VCaP (cell line): ENCODE measurements at regions not wholly inside any gene's neighbourhood (a gene's known extent, or its start where the extent isn't known, plus 50 kb on each side); places are given as distances from the start of the nearest gene placed in this dataset.

ENCODE experiments used
- H3K27ac ChIP-seq: fragments of 450-650 bp; 2 replicates; pipeline ENCODE4 v1.5.1; 2017
- TF ChIP-seq, protein P1 (sequence below): fragments of 450-650 bp; conservative IDR thresholded peaks from 2 replicates; pipeline ENCODE4 v1.5.1; 2017; ENCODE audit warnings: mild to moderate bottlenecking, moderate library complexity

DNA sequence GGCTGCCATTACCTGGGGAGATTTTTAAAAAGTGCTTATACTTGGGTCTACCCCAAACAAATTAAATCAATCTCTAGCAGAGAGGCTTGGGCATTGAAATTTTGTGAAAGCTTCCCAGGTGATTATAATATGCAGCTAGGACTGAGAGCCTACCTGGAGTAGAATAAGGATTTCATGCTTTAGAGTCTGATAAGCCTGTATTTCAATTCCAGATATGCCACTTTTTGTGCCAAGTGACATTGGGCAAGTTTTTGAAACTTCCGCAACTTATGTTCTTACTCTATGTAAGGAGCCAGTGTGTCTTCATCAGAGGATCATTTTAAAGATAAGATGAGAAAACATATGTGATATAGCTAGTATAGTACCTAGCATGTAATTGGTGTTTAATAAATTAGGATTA, 159.8 kb upstream of the LRIG3 start:
- TF ChIP-seq, protein P1, sequence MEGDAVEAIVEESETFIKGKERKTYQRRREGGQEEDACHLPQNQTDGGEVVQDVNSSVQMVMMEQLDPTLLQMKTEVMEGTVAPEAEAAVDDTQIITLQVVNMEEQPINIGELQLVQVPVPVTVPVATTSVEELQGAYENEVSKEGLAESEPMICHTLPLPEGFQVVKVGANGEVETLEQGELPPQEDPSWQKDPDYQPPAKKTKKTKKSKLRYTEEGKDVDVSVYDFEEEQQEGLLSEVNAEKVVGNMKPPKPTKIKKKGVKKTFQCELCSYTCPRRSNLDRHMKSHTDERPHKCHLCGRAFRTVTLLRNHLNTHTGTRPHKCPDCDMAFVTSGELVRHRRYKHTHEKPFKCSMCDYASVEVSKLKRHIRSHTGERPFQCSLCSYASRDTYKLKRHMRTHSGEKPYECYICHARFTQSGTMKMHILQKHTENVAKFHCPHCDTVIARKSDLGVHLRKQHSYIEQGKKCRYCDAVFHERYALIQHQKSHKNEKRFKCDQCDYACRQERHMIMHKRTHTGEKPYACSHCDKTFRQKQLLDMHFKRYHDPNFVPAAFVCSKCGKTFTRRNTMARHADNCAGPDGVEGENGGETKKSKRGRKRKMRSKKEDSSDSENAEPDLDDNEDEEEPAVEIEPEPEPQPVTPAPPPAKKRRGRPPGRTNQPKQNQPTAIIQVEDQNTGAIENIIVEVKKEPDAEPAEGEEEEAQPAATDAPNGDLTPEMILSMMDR: no peak
- peak overlapping the region; percentile 89 for H3K27ac ChIP-seq

DNA sequence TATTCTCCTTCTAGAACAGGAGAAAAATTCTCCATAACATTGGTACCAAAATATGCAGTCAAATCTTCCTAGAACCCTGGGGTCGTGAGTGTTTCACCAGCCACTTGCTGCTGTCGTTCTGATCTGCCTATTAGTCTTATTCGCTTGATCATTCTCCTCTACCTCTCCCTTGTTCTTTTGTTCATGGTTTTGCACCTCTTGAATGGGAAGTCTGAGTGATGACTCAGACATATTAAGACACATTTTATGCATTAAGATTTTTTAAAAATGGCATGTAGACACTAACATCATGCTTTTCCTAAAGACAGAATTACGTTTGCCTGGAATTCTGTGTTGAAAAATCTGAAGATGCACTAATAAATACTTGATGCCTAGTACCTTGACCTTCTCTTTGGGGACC, 159.2 kb upstream of the LRIG3 start:
- peak overlapping the region; percentile 89 for H3K27ac ChIP-seq

DNA sequence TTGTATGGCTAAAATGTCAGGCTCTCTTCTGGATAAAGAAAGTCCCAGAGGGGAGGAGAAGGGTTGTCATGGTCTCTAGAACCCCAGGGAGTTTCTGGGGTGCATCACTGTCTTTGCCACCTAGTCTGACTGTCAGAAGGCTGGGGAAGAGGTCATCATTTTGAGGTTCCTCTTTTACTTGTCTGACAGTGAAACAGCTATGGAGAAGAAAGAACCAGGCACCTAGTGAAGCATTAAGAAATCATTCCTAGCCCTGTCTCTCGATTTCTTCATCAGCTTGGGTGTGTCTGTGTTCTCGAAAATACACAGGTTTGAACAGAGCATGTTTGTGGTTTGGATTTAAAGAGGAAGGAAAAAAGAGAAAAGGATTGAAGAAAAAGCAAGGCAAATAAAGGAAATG, 158.7 kb upstream of the LRIG3 start:
- peak overlapping the region; percentile 89 for H3K27ac ChIP-seq
- TF ChIP-seq, protein P1: no peak

More for the DNA sequence above, 159.2 kb upstream of the LRIG3 start:
- TF ChIP-seq, protein P1: no peak

DNA sequence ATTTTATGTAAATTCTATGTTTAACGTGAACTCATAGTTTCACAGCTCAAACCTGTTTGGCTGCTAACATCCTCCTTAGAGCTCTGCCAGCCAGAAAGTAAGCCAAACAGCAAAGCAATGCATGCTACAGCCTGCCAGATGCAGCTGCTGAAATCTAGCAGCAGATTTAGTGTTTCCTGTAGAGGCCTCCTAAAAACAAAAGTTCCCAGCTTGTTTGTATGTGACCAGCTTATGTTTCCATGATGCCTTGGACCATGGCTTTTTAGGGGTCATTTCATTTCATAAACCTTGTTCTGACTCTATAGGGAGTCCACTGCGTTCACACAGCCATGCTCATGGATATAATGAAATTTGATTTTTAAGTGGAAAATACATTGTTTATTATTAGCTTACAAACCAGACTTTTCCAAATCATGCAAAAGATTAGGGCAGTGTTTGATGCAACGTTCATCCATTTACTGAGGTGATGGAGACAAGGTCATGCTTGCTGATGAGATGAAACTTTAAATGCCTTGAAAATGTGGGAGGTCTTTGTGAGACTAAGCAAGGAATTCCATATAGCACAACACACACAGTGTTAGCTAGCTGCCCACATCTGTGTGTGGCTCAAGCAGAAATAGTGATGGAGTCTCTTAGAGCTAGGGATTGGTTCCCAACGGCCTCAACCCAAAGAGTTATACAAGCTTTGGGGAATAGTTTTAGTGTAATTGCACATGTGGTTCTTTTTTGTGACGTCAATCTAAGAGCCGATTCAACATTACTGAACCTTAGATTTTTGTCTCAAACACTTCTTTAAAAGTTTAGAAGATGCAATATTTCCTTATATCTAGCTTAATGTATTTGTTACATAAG, 157.5 kb upstream of the LRIG3 start:
- TF ChIP-seq, protein P1: no peak
- H3K27ac ChIP-seq: peak overlapping the region; percentile 89

DNA sequence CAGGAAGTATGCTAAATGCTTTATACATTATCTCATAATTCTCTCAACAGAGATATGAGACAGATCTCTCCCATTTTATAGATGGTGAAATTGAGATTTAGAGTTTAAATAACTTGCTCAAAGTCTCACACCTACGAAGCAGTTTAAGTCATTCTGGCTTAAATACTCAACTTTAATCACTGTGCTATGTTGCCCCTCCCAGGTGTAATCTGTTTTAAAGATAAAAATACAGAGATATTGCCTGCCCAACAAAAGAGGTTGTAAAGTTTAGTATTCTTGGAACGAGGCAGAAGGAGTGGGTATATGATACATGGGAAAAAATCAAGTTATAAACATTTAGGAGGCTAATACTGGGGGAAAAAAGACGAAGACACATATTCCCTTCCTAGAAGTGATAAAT, 156.8 kb upstream of the LRIG3 start:
- peak overlapping the region; percentile 89 for H3K27ac ChIP-seq
- TF ChIP-seq, protein P1: no peak

DNA sequence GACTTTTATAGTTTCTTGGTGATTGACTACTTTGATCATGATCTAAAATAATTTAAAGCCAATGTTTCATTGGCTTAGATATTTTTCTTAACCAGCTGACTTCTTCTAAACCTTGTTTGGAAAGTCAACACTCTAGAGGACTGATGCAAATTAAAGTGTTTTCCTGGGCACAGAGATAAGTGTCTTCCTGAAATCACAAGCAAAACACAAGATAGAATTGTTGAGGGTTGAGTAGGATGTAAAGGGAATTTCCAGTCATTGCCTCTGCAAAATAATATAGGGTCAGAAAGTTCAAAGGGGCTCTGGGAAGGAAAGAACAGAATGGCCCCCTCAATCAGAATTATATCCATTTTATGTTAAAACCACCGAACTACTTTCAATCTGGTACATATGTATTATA, 156.3 kb upstream of the LRIG3 start:
- TF ChIP-seq, protein P1: no peak
- peak overlapping the region; percentile 89 for H3K27ac ChIP-seq

DNA sequence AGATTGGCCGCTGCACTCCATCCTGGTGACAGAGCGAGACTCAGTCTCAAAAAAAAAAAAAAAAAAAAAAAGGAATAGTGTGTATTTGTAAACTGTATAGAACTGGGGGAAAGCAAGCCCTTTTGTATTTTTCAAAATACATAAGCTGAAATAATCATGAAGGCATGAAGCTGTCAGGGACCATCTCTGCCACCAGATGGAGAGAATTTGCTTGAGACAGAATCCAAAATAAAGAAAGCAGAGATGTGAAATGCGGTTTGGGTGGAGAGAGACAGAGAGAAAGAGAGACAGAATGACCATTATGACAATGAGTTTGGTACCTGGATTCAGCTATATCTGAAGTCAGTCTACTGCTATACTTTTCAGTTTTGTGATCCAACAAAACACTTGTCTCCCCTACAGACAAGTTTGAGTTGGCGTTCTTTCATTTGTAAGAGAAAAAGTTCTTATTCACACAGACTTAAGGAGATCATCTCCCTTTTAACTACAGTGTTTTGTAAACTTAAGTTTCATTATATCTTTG, 155.7 kb upstream of the LRIG3 start:
- peak overlapping the region; percentile 89 for H3K27ac ChIP-seq
- TF ChIP-seq, protein P1: peak; percentile 18; the same call in 1 of the 2 replicates
